H7 (cell line): ENCODE measurements at regions not wholly inside any gene's neighbourhood (a gene's known extent, or its start where the extent isn't known, plus 50 kb on each side); places are given as distances from the start of the nearest gene placed in this dataset.

Experiments used
- DNase-seq: peaks from one replicate; pipeline ENCODE4 v3.0.0; 2012
- H3K27me3 ChIP-seq: 2 replicates; pipeline ENCODE4 v1.6.0; 2011; ENCODE audit warnings: mild to moderate bottlenecking, low read length; ENCODE audit not compliant: control insufficient read depth, insufficient read depth
- H3K36me3 ChIP-seq: replicated peaks from 2 replicates; pipeline ENCODE4 v1.5.1; 2011; ENCODE audit warnings: low read length; ENCODE audit not compliant: control insufficient read depth, insufficient read depth
- H3K4me3 ChIP-seq: 2 replicates; pipeline ENCODE4 v1.5.1; 2011; ENCODE audit warnings: low read depth, mild to moderate bottlenecking, control low read depth, low read length, moderate library complexity; ENCODE audit not compliant: insufficient read depth

DNA sequence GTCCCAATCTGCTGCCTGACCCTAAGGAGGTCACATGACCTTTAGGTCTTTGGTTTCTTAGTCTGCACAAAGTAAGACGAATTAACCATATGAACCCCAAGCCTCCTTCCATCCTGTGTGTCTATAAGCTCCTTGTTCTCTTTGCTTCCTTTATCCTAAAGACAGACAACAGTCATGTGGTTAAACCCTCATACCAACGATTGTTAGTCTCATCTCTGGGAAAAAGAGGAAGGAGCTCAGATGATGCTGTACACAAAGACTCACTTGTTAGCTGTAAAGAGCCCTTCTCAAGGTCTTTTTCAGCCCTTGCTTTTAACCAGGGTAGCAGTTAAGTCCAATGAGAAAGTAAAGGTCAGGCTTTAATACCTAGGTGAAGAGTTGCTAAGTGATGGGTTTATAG lies 443.7 kb downstream of the TNS1 start:
- Histone ChIP-seq H3K4me3 (no peak overlapping the region), H3K27me3 (peaks cover 2% of the 10 kb centered on the region; the same call in 1 of the 2 replicates), H3K36me3 (no peaks in the 10 kb centered on the region)
- no peak for DNase-seq

DNA sequence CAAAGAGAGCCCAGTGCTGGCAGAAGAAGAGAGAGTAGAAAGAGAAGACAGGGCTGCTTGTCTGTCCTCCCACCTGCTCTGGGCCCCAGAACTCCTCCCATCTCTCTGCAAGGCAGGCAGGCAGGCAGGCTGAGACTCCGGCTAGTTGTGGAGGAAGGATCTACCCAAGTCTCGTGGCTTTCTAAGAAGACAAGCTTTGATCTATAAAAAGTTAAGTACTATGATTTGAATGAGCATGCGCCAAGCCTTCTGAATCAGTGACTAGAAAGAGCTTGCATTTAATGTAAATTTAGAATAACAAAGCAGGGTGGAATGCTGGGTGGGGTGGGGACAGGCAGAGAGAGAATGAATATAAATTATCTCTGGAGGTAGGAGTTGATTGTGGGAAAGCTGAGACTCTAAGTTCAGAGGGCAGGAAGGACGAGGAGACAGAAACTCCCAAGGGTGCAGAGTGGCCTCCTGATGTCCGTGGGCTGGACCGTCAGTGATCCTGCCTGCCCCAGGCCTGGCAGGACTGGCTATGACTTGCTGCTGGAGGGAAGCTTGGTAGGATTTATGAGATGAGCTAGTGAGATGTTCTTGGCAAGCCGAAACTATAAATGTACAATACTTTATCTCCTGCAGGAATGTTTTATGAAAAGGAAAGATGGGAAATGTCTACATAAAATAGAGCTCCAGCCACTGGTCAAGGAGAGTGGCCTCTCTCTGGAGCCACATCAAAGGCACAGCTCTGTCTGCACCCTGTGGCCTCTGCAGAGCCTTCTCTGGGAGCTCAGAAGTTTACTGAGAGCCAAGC lies 447.5 kb downstream of the TNS1 start:
- no peak overlapping the region for H3K4me3 ChIP-seq
- peak; percentile 16 for DNase-seq
- no peaks in the 10 kb centered on the region for H3K36me3 ChIP-seq

DNA sequence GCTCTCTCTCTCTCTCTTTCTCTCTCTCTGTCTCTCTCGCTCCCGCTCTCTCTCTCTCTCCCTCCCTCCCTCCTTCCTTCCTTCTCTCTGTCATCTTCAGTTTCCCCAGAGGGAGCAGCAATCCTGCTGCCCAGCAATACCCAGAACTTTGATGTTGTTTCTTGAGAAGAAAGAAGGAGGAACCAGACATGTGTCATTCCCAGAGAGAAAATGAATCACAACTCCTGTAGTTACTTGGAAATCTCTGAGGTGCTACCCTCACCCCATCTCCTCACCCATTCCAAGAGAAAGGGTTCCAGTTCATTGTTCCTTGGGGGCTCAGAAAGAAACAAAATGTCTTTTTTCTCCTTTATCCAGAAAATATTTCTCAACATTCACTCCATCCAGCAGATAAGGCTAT lies 449.1 kb downstream of the TNS1 start:
- no peak overlapping the region for H3K4me3 ChIP-seq
- no peaks in the 10 kb centered on the region for H3K36me3 ChIP-seq
- peaks cover 2% of the 10 kb centered on the region; the same call in 1 of the 2 replicates for H3K27me3 ChIP-seq
- DNase-seq: no peak

More for the DNA sequence above, 447.5 kb downstream of the TNS1 start:
- peaks cover 2% of the 10 kb centered on the region; the same call in 1 of the 2 replicates for H3K27me3 ChIP-seq

DNA sequence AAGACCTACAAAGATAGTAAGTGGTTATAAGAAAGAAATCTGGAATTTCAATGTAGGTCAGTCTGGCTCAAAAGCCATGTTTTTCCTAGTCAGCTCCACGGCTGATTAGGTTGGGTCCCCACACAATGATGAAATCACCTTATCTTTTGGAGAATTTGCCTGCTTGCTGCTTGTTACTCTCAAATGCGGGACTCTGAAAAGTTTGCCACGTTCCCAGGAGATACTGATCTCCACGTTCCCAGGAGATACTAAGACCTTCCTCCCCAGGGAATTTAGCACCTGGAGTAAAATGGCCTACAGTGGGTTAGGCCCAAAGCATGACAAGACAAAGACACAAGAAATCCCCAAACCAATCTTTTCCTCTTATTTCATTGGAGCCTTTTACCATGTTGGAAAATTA lies 449.6 kb downstream of the TNS1 start:
- no peak for DNase-seq
- peaks cover 2% of the 10 kb centered on the region; the same call in 1 of the 2 replicates for H3K27me3 ChIP-seq
- H3K36me3 ChIP-seq: no peaks in the 10 kb centered on the region
- H3K4me3 ChIP-seq: no peak overlapping the region

DNA sequence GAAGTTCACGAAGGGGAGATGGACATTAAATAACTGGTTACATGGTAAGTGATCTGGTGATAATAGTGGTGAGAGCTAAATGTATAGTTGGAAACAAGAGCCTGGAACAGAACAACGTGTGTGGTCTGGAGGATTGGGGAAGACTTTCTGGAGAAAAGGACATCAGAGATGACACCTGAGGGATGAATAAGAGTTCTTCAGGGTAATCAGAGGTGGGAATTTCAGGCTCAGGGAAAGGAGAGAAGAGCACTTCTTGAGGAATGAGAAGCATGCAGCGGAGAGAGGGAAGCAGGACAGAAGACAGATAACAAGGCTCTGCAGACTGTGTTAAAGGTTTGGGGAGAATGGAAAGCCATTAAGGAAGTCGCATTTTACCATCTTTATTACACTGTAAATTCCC lies 450.7 kb downstream of the TNS1 start:
- Histone ChIP-seq H3K27me3 (peaks cover 2% of the 10 kb centered on the region; the same call in 1 of the 2 replicates), H3K36me3 (no peaks in the 10 kb centered on the region), H3K4me3 (no peak overlapping the region)
- no peak for DNase-seq

DNA sequence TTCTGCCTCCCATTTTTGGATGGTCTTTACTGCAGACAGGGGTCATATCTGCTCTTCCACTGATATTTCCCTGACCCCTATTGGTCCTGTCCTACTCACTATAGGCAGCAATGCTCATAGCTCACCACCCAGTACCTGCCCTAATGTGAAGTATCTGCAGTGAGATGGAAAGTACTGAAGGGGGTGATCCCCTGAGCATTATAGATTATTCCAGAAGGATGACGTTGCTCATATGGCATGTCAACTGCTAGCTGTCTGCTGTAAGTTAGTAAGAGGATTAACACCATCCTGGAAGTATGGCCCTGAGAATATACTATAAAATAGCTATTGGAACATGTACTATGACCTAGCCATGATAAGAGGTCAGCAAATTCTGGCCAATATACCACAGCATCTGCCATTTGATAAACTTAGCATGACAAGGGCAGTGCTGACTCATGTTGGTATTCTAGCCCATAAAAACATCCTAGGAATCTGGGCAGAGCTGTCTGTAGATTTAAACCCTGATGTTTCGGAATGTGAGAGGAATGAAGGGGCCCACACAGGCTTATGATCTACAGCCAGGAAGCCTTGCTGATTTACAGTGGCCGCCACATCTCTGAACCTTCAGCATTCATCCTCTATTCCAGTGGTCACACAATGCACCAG lies 451.4 kb downstream of the TNS1 start:
- DNase-seq: peak; percentile 28
- no peaks in the 10 kb centered on the region for H3K36me3 ChIP-seq
- no peak overlapping the region for H3K4me3 ChIP-seq
- H3K27me3 ChIP-seq: peaks cover 2% of the 10 kb centered on the region; the same call in 1 of the 2 replicates

DNA sequence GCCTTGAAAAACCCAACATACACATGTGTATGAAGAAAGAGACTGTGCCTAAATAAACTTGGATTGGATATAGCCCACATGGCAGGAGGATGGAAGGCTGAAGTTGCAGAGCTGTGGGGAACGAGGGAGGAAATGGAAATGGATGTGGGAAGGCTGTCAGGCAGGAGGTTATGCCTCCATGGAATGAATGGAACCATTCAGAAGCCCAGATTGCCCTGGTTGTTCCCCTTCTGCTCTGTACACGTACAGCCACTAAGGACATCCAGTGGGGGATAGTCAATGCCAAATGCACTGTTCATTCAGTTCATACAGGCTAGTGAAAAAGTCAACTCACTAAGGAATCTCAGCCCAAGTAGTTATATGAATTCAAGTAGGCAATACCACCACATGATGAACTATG lies 463.7 kb downstream of the TNS1 start:
- no peaks in the 10 kb centered on the region for H3K36me3 ChIP-seq
- H3K4me3 ChIP-seq: no peak overlapping the region
- DNase-seq: no peak
- H3K27me3 ChIP-seq: no peaks in the 10 kb centered on the region

DNA sequence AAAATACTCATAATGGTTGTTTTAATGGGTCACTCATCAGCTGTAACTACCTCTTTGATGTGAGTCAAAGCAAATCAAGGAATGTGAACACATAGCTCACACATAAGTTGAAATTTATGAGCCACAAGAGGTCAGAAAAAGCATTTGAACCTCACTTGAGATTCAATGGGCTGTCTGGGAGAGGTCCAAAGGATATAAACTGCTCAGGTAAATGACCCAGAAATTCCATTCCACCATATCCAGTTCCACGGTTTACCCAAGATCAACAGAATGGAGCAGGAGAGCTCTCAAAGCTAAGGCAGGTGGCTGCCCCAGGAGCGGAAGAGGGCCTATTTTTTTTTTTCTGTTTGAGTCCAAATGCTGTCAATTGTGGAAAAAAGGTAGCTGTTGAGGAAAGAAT lies 464.1 kb downstream of the TNS1 start:
- Histone ChIP-seq H3K36me3 (no peaks in the 10 kb centered on the region), H3K27me3 (no peaks in the 10 kb centered on the region), H3K4me3 (no peak overlapping the region)
- no peak for DNase-seq

DNA sequence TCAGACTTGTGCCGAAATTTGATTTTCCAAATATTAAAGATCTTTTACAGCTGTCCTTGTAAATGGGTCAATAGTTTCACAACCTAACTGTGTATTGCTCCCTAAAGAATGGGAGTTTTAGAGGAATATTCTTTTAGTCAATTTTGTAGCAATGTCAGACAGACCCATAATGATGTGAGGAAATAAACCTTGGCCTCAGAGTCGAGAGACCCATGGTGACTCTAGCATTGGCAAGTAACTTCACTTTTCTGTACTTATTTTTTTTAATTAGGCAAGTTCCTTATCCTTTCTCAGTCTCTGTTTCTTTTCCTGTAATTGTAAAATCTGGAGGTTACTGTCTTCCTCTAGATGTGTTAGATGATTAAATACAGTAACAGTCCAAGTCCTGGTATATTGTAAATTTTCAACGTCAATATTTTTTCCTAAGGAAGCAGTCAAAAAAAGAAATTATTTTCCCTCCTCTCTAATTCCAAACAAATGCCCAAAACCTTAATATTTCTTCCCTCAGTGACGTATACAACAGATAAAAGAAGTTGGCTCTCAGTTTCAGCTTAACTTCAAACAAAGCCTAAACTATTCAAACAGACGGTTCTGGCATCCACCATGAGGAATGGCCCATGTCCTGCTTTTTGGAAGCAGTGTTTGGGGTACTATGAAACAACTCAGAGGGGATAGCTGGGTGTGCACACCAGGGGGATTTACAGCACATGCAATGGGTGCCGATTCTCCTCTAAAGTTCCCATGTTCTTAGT lies 466.7 kb downstream of the TNS1 start:
- Histone ChIP-seq H3K36me3 (no peaks in the 10 kb centered on the region), H3K27me3 (no peaks in the 10 kb centered on the region), H3K4me3 (no peak overlapping the region)
- no peak for DNase-seq

DNA sequence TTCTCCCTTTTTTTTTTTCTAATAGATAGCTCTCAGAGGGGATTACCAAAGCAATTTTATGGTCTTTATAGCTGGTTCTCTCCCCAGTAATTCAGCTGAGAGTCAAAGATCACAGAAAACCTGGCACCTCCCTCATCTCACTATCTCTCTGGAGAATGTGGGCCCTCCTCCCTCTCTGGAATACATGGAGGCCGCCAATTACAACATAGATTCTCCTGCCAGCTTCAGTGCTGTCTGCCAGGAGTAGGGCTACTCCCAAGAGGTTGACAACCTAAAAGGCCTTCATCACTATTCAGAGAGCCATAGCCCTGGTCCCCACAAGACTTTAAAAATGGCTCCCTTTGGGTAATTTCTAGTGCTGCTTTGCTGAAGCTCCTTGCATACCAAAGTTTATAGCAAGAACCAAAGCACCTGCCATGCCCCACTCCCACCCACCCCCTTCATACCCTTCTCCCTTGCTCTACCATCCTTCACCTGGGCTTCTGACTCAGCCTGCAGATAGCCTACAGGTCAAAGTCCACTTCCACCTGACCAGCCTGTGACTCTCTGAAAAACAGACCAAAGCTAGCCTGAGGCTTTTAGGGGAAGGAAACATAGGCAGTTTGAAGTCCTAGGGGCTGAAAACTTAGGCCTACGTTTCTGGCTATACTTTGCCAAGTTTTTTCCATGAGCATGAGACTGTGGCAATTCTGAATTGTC lies 472.3 kb downstream of the TNS1 start:
- no peaks in the 10 kb centered on the region for H3K36me3 ChIP-seq
- no peaks in the 10 kb centered on the region; the same call in 1 of the 2 replicates for H3K27me3 ChIP-seq
- no peak for DNase-seq
- no peak overlapping the region for H3K4me3 ChIP-seq

DNA sequence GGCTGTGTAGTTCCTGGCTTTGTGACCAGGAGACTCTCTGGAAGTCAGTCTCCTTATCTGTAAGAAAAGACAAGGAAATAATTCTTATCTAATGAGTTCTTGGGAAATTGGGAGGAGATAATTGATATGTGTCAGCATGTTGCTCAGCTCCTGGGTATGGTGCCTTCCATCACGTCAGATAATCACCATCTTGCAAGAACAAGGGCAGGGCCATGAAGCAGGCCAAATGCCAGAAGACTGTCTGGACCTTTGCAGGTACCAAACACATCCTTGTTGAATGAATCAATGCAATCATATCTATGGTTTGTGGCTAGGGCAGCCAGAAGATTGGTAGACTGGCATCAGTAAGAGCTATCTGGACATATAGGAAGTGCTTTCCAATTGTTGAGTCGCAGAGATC lies 473.5 kb downstream of the TNS1 start:
- Histone ChIP-seq H3K4me3 (no peak overlapping the region), H3K27me3 (no peaks in the 10 kb centered on the region; the same call in 1 of the 2 replicates), H3K36me3 (no peaks in the 10 kb centered on the region)
- DNase-seq: no peak

DNA sequence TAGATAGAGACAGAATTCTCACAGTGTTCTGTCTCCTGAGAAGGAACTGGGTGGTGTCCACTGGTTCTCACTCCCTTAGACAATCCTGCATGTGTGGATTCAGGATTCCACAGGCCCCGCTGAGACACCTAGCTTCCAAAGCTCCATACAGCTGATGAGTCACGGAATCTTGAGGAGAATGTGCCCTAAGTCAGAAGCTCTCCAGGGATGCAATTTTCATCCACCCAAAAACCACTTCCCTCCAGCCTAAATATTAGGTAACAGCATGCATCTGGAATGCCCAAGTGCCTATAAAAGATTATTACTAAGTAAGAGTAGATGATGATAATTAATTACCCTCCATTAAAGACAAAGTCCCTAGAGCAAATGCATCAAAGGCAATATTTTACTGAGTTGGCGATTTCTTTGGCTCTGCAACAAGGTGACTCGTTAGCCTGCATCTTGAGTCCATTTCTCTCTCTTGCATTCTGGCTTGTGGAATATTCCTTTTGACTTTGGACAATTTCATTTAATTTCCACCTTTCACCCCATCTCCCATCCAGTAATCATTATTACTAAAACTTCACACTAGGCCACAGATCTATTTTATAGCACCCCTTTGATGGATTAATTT lies 475.1 kb downstream of the TNS1 start:
- H3K27me3 ChIP-seq: no peaks in the 10 kb centered on the region; the same call in 1 of the 2 replicates
- DNase-seq: no peak
- H3K36me3 ChIP-seq: no peaks in the 10 kb centered on the region
- H3K4me3 ChIP-seq: no peak overlapping the region

DNA sequence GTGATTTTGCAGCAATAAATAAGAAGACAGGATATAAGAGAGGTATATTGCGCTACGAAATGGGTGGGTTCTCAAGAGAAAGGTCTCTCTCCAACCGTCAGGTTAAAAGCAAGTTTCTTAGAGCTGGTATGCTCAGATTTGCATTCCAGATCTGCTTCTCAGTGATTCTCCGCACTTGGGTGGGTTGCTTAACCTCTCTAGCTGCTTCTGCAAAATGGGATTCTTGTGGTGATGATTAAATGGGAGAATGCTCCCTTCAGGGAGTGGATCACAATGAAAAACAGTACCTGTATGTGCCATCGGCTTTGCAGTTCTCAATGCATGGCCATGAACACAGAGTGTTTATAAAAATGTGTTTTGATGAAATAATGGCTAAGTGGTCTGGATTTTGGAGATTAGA lies 477.7 kb downstream of the TNS1 start:
- H3K27me3 ChIP-seq: no peaks in the 10 kb centered on the region; the same call in 1 of the 2 replicates
- H3K36me3 ChIP-seq: no peaks in the 10 kb centered on the region
- no peak overlapping the region for H3K4me3 ChIP-seq
- no peak for DNase-seq

DNA sequence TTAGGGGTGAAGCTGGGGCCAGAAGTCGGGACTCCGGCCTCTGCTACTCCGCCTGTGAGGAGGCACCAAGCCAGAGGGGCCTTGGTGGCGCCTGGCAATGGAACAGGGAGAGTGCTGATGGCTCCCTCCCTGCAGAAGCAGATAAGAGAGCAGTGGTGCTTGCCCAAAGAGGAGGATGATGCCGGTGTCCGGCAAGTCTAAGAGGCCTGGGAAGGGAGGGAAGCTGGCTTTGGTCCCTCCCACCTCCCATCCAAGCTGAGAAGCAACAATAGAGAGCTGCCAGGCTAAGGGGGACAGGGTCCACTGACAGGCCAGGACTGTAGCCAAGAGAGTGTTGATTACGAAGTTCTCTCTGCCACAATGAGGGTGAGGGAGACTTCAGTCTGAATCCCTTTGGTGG lies 479.5 kb downstream of the TNS1 start:
- no peak overlapping the region for H3K4me3 ChIP-seq
- H3K27me3 ChIP-seq: no peaks in the 10 kb centered on the region; the same call in 1 of the 2 replicates
- no peak for DNase-seq
- no peaks in the 10 kb centered on the region for H3K36me3 ChIP-seq
